ENCODE measurements at regions not wholly inside any gene's neighbourhood (a gene's known extent, or its start where the extent isn't known, plus 50 kb on each side); places are given as distances from the start of the nearest gene placed in this dataset.

DNA sequence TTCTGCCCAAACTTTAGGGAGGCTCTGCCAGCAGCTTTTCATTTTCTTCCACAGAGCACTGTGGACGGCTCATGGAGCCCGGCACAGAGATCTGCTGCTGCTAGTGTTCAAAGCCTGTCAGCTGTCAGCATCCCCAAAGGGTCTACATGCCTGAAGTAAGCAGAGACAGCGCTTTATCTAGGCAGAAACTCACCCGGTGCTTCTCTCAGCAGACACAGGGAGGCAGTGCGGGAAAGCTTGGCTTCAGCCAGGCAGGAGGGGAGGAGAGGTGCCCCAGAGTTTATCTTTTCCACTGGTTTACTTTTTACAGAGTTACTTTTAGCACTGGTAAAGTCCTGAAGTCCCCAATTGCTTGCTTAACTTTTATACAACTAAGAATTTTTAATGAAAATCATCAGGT is 339.3 kb downstream of the NKX6-1 start:
- H2BK20ac ChIP-seq (ENCODE audit: low read depth, low read length) = no peak overlapping the region
- ATAC-seq (ENCODE audit: low read depth) (no peak), DNase-seq (no peak)
- H4K20me1 ChIP-seq (ENCODE audit: insufficient read depth, low read length) = no peaks in the 10 kb centered on the region
- WGBS, 2 experiments (ENCODE audit: extremely low coverage in 2 of 2, insufficient read length in 1 of 2) = no CpG with 5 or more reads among the region's 5 CpGs
- intact Hi-C loops (cut with micrococcal nuclease) (no loop called here), dilution Hi-C loops (cut with HindIII; ENCODE audit: low sequenced_read_pairs, unreplicated experiment) (no loop called here), in situ Hi-C loops (cut with MboI; ENCODE audit: low sequenced_read_pairs) (no loop called here)
- no peak overlapping the region for H2BK120ac ChIP-seq (ENCODE audit: low read depth, low read length)
- ChIA-PET POLR2A (ENCODE audit: unreplicated experiment) (no interaction called here), CTCF (no interaction called here)
- no peaks in the 10 kb centered on the region for H3K9me1 ChIP-seq (ENCODE audit: insufficient read depth, low read length)
- H2AK9ac ChIP-seq (replicated peaks; ENCODE audit: low read depth, low read length, poor library complexity) = no peak overlapping the region
- H3K4me2 ChIP-seq (ENCODE audit: low read depth, low read length) = no peak overlapping the region
- no peak overlapping the region for H2AK5ac ChIP-seq (ENCODE audit: low read depth, low read length)
- H4K91ac ChIP-seq (ENCODE audit: insufficient read depth, low read depth, low read length) = no peak overlapping the region
- H4K5ac ChIP-seq (ENCODE audit: low read depth, low read length) = no peak overlapping the region
- TF ChIP-seq FOS (IDR thresholded peaks at IDR 0.05; ENCODE audit: low read depth, low read length) (no peak), MAFK (IDR thresholded peaks at IDR 0.05; ENCODE audit: low read depth, low read length) (no peak)
- H3K14ac ChIP-seq (replicated peaks; ENCODE audit: low read depth, low read length) = no peak overlapping the region
- no TSS peak for BruUV-seq (replicated peaks)
- H3K9me3 ChIP-seq (ENCODE audit: control insufficient read depth, insufficient read depth, low read length) = no peaks in the 10 kb centered on the region
- no peaks in the 10 kb centered on the region for H3K79me1 ChIP-seq (ENCODE audit: low read depth in 1 of 2, low read length in 2 of 2)
- H3K27me3 ChIP-seq (ENCODE audit: control insufficient read depth, insufficient read depth, low read length) = peaks cover 4% of the 10 kb centered on the region
- H3K9ac ChIP-seq (ENCODE audit: low read depth, low read length) = no peak overlapping the region
- no peak overlapping the region for H2BK15ac ChIP-seq (ENCODE audit: low read depth, low read length)
- no peaks in the 10 kb centered on the region for H3K36me3 ChIP-seq (ENCODE audit: control insufficient read depth, insufficient read depth, low read length)
- no peak overlapping the region for H3K23ac ChIP-seq (ENCODE audit: low read depth, low read length)
- no peak overlapping the region for H2BK5ac ChIP-seq (ENCODE audit: low read depth, low read length, poor library complexity, severe bottlenecking)
- H3K56ac ChIP-seq (ENCODE audit: extremely low read depth, insufficient read depth, low read length) = no peak overlapping the region
- H4K8ac ChIP-seq (ENCODE audit: low read depth in 2 of 2, low read length in 2 of 2) = no peak overlapping the region
- no peak overlapping the region for H3K27ac ChIP-seq (ENCODE audit: insufficient read depth, low read length)
- H3K18ac ChIP-seq (ENCODE audit: low read depth, low read length) = no peak overlapping the region
- H2AFZ ChIP-seq (replicated peaks; ENCODE audit: low read length, poor library complexity) = no peak overlapping the region
- H3K4ac ChIP-seq (ENCODE audit: low read depth, low read length) = no peak overlapping the region
- H3K4me1 ChIP-seq (ENCODE audit: control insufficient read depth, insufficient read depth, low read length) = no peaks in the 10 kb centered on the region
- H3K4me3 ChIP-seq (ENCODE audit: insufficient read depth, low read depth, low read length) = no peak overlapping the region

All from IMR-90 (cell line).